GM19351 (cell line): ENCODE measurements at regions not wholly inside any gene's neighbourhood (a gene's known extent, or its start where the extent isn't known, plus 50 kb on each side); places are given as distances from the start of the nearest gene placed in this dataset.
A peak's percentile ranks its signal among the peaks of the same experiment; 100 is the strongest.

ENCODE experiments used
- ATAC-seq: cut with Tn5 transposase; IDR thresholded peaks from one replicate; pipeline ENCODE4 v1.9.1; 2021; ENCODE audit warnings: mild to moderate bottlenecking, moderate library complexity; ENCODE audit not compliant: unreplicated experiment

DNA sequence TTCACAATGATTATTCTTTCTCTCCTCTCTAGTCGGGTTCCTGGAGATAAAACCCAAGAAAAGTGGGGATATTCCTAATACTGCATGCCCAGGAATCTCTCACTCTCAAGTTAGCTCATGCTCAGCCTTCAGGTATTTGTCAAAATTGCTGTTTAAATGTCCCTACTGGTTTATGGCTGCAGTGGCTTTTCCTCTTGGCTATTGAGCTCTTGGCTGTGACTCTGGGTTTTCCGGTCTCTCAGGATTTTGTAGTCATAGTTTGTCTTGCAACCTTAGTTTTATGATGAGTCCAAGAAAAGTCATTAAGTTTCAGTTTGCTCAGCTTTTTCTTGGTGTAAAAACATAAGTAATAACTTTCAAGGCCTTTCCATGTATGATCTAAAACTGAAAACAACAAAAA lies 820.7 kb upstream of the HS6ST1 start:
- ATAC-seq, result no peak

DNA sequence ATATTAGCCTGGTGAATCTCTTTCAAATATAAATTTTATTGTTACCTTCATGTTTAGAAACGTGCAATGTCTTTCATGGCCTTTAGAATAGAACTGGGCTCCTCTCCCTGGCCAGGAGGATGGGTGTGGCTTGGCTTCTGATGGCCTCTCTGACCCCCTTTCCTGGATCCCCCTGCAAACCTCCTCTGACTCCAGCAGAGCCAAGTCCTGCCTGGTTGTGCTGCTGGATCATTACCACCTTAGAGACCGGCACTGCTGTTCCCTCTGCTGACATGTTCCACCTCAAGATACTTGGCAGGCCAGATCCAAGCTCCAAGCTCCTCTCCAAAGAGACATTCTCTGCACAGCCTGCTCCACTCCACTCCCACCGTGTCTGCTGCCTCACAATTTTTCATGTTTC lies 823.8 kb upstream of the HS6ST1 start:
- no peak for ATAC-seq

GRCh38 chr2:129144082-129144791 lies 825.6 kb upstream of the HS6ST1 start:
- no peak for ATAC-seq

DNA sequence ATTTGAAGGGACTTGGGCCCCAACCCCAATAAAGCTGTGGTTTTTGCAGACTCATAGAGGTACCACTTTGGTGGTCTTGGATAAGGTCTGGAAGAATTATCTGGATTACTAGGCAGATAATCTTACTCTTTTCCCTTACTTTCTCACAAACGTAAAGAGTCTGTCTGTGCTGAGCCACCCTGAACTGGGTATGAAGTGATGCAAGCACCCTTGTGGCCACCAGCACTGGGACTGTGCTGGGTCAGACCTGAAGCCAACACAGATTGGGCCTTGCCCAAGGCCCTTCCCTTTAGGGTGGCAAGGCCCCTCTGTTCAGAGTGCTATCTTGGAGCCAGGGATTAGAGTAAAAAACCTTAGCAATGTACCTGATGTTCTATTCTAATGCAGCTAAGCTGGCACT lies 827.0 kb upstream of the RAB6C start:
- ATAC-seq, result no peak

DNA sequence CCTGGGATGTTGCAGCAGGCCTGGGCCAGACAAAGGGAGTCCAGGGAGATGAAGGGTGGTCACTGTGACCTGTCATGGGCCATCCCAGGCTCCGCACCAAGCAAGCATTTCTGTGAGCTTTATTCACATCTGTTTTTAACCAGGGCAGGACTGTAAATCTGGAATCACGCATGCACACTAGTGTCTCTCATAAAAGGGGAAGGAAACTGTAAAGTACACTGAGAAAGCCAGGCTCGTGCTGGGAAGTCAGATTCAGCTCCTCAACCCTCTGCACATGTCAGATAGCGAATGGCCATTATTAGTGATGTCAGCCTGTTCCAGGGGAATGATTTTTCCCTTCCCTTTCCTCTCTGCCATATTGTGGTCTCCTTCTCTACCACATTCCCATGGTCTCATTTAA lies 818.6 kb upstream of the RAB6C start:
- no peak for ATAC-seq

DNA sequence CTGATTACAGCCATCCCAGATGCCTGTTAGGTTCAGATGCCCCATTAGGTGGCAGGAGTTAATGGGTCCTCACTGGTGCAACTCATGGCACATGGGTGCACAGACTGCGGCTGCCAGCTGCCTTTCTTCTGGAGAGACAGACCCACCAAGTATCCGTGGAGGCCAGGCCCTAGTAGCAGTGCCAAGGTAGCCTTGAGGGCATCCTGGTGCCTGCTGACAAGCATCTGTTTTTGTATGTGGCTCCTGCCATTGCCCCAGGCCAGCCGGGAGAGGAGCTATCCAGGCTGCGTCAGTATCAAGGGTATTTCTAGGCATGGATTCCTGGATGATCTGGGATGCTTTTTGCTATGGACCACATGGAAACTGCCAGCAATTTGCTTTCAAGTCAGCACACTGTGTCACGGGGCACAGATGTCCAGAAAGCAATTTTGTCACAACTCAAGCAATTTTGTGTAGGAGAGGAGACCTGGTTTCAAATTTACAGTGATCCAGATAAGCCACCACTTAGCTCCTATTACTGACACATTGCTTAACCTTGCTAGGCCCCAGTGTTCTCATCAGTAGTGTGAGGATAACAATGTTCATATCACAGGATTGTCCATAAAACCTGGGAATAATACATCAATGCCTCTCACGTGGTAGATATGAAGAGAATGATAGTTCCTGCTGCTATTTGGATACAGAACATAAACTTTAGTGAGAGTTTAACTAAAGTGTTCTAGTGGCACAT lies 815.1 kb upstream of the RAB6C start:
- ATAC-seq, result no peak

- no peak for ATAC-seq
Measured at GRCh38 chr2:129165006-129165405, 814.5 kb upstream of the RAB6C start.

- ATAC-seq, result no peak
Measured at GRCh38 chr2:129167456-129167855, 812.0 kb upstream of the RAB6C start.

- no peak for ATAC-seq
Measured at GRCh38 chr2:129170570-129170969, 808.9 kb upstream of the RAB6C start.

DNA sequence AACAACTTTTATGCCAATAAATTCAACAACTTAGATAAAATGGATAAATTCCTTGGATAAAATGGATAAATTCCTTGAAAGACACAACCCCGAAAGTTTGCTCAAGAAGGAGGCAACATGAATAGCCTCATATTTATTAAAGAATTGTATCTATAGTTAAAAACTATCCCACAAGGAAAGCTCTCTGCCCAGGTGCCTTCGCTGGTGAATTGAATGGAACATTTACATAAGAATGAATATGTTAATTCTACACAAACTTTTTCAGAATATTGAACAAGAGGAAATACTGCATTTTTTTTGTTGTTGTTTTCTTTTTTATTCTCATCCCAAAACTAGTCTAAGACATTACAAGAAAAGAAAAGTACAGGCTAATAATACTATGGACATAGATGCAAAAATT lies 805.3 kb upstream of the RAB6C start:
- ATAC-seq, result no peak

- ATAC-seq, result no peak
Measured at GRCh38 chr2:129175051-129175450, 804.4 kb upstream of the RAB6C start.

DNA sequence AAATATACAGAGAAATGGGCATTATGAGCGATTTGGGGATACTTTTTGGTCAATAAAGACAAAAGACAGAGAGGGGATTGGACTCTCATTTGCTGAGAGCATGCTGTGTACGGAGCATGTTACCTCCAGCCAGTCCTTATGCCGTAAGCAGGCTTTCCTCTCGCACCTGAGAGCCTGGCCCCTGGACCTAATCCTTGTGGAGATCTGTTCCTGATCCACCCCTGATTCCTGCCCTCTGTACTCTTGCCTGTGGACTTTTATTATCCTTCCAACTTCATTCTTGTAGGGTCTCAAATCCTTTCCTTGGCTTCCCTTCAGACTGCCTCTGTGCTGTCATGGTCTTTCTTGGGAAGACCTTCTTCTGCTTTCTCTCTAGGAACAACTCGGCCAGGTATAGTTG lies 803.1 kb upstream of the RAB6C start:
- no peak for ATAC-seq

GRCh38 chr2:129178356-129178755 lies 801.1 kb upstream of the RAB6C start:
- no peak for ATAC-seq

DNA sequence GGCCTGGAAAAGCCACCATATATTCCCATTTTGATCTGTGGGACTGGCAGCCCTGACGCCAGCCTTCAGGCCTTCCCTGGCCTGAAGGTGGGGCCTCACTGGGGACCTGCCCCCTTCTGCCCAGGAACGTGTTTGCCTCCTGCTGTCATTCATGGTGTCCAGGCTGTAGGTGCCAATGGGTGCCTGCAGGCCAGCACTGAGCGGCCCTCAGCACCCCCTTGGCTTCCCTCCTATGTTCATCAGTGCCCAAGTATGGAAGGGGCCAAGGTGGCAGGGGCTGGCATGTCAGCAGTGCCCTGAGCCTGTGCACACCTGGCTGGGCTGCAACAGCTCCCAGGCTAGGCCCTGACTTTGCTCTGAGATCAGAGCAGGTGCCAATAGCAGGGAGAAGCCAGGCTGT lies 800.3 kb upstream of the RAB6C start:
- ATAC-seq, result no peak

- no peak for ATAC-seq
Measured at GRCh38 chr2:129180124-129180716, 799.2 kb upstream of the RAB6C start.

DNA sequence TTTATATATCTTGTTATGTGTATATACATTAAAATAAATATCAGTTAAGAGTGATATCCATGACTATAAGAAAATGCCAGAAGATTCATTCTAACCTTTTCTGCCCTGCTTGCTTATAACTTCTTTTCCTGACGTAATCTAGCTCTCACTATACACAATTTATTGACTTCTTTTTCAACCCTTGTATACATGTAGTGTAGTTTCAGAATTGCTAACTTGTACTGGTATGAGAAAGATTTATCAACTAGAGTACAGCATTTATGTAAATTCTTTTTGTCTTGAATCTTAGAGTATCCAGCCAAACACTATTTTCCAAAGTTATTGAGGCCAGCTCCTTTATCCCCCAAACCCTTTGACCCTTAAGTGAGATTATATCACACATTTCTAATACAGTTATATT lies 798.0 kb upstream of the RAB6C start:
- peak; percentile 89 for ATAC-seq

- ATAC-seq, result no peak
Measured at GRCh38 chr2:129181963-129182362, 797.5 kb upstream of the RAB6C start.

DNA sequence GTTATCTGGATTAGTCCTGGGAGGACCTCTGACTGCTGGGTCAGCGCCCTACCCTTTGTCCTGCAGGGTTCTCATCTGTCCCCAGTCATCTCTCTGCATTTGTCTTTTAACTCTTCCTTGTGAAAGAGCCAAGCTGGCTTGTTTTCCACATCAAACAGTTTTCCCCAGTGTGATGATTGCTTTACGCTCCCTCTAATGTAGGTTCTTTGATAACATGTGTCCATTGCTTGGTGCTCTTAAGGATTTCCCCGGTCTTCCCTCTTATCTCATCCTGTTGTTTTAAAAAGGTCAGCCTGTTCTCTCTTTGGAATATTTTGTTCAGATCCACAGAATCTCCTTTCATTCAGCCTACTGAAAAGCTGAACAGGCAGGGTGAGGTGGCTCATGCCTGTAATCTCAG lies 792.1 kb upstream of the RAB6C start:
- ATAC-seq, result no peak

DNA sequence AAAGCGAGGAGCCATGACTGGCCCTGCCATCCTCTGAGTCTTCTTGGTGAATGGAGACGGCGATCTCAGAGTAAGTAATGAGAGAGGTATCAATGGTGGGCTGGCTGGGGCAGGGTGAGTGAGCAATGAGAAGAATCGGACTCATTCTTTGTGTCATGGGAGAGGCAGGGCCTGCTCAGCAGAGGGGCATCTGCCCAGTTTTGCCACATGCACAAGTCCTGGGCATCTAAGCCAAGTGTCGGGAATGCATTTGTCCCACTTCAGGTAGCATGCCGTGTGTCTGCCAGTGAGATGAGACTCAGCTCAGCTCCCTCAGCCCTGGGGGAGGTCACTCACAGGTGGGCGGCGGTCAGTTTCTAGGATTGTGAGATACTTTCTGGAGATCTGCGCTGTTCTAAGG lies 791.0 kb upstream of the RAB6C start:
- no peak for ATAC-seq

- no peak for ATAC-seq
Measured at GRCh38 chr2:129189617-129190319, 789.7 kb upstream of the RAB6C start.

- no peak for ATAC-seq
Measured at GRCh38 chr2:129190494-129190893, 789.0 kb upstream of the RAB6C start.

DNA sequence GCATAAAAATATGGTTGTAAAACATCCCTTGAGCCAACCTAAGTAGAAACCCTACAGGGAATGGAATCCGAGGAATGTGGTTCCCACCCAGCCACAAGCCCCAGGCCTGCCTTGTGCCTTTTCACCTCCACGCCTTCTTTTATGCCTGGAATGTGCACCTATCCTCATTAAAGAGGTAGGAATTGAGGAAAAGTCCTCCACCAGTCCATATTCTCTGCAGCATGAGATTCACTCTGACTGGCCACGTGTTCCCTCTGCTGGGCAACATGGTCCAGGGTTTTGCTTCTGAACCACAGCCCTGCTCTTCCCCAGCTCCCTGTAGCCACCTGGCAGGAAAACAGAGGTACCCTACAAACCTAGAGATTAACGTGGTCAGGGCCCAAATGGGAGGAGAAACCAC lies 787.9 kb upstream of the RAB6C start:
- no peak for ATAC-seq
